ENCODE measurements at regions not wholly inside any gene's neighbourhood (a gene's known extent, or its start where the extent isn't known, plus 50 kb on each side); places are given as distances from the start of the nearest gene placed in this dataset.
"Not testable (repeated sequence)": the region's sequence is repeated elsewhere in the genome, so short reads cannot be mapped to it uniquely, and the experiment has no call there.

- Histone ChIP-seq H3K9me3 (peaks cover 0 to 7% of the 10 kb centered on the region in 2 donors), H3K27me3 (no peaks in the 10 kb centered on the region), H3K36me3 (no peaks in the 10 kb centered on the region), H3K4me1 (no peaks in the 10 kb centered on the region), H3K4me3 (no peak overlapping the region), H3K27ac (no peak overlapping the region)
- no peak for TF ChIP-seq POLR2A (IDR thresholded peaks at IDR 0.05)
- TF ChIP-seq POLR2AphosphoS5 (IDR thresholded peaks at IDR 0.05), result no peak
- TF ChIP-seq CTCF (IDR thresholded peaks at IDR 0.05), result no peak
- intact Hi-C loops (cut with DNase I; ENCODE audit: low total_unique reads), result no loop called here
- no peak for DNase-seq (ENCODE audit: low spot score in 2 of 2)
Observed at GRCh38 chr3:76307556-76307955, 522.2 kb upstream of the ZNF717 start.

GRCh38 chr3:76308541-76308940 lies 523.2 kb upstream of the ZNF717 start:
- TF ChIP-seq CTCF (IDR thresholded peaks at IDR 0.05), result no peak
- no peak for TF ChIP-seq POLR2AphosphoS5 (IDR thresholded peaks at IDR 0.05)
- no peak for TF ChIP-seq POLR2A (IDR thresholded peaks at IDR 0.05)
- Histone ChIP-seq H3K4me3 (no peak overlapping the region), H3K4me1 (no peaks in the 10 kb centered on the region), H3K27ac (no peak overlapping the region), H3K9me3 (peaks cover 0 to 7% of the 10 kb centered on the region in 2 donors), H3K27me3 (no peaks in the 10 kb centered on the region), H3K36me3 (no peaks in the 10 kb centered on the region)
- no peak for DNase-seq (ENCODE audit: low spot score in 2 of 2)
- intact Hi-C loops (cut with DNase I; ENCODE audit: low total_unique reads), result no loop called here

GRCh38 chr3:76310089-76310488 lies 524.7 kb upstream of the ZNF717 start:
- no peaks in the 10 kb centered on the region for H3K4me1 ChIP-seq
- H3K27ac ChIP-seq, result no peak overlapping the region
- no peaks in the 10 kb centered on the region for H3K27me3 ChIP-seq
- no peaks in the 10 kb centered on the region for H3K36me3 ChIP-seq
- H3K4me3 ChIP-seq, result no peak overlapping the region
- no peak for DNase-seq (ENCODE audit: low spot score in 2 of 2)
- intact Hi-C loops (cut with DNase I; ENCODE audit: low total_unique reads), result no loop called here
- TF ChIP-seq POLR2A (IDR thresholded peaks at IDR 0.05), result no peak
- no peak for TF ChIP-seq POLR2AphosphoS5 (IDR thresholded peaks at IDR 0.05)
- no peak for TF ChIP-seq CTCF (IDR thresholded peaks at IDR 0.05)
- H3K9me3 ChIP-seq, result peaks cover 0 to 7% of the 10 kb centered on the region in 2 donors

GRCh38 chr3:76310667-76311066 lies 525.3 kb upstream of the ZNF717 start:
- peak overlapping the region in 1 of 2 donors; percentile 25 for H3K27ac ChIP-seq
- H3K36me3 ChIP-seq, result no peaks in the 10 kb centered on the region
- no peak for DNase-seq (ENCODE audit: low spot score in 2 of 2)
- no peaks in the 10 kb centered on the region for H3K4me1 ChIP-seq
- intact Hi-C loops (cut with DNase I; ENCODE audit: low total_unique reads), result no loop called here
- H3K4me3 ChIP-seq, result peak overlapping the region in 1 of 3 donors; percentile 25
- H3K9me3 ChIP-seq, result peaks cover 0 to 7% of the 10 kb centered on the region in 2 donors
- H3K27me3 ChIP-seq, result no peaks in the 10 kb centered on the region
- TF ChIP-seq POLR2A (IDR thresholded peaks at IDR 0.05) (no peak), CTCF (IDR thresholded peaks at IDR 0.05) (no peak), POLR2AphosphoS5 (IDR thresholded peaks at IDR 0.05) (no peak)

GRCh38 chr3:76311941-76312340 lies 526.6 kb upstream of the ZNF717 start:
- Histone ChIP-seq H3K27me3 (no peaks in the 10 kb centered on the region), H3K9me3 (peaks cover 0 to 12% of the 10 kb centered on the region in 2 donors), H3K4me3 (peak overlapping the region in 1 of 3 donors; percentile 25), H3K27ac (no peak overlapping the region), H3K4me1 (no peaks in the 10 kb centered on the region), H3K36me3 (no peaks in the 10 kb centered on the region)
- DNase-seq (ENCODE audit: low spot score in 2 of 2), result no peak
- intact Hi-C loops (cut with DNase I; ENCODE audit: low total_unique reads), result no loop called here
- TF ChIP-seq CTCF (IDR thresholded peaks at IDR 0.05) (no peak), POLR2A (IDR thresholded peaks at IDR 0.05) (no peak), POLR2AphosphoS5 (IDR thresholded peaks at IDR 0.05) (no peak)

GRCh38 chr3:76315906-76316305 lies 530.6 kb upstream of the ZNF717 start:
- DNase-seq (ENCODE audit: low spot score in 2 of 2); H3K27me3 ChIP-seq; H3K4me1 ChIP-seq; intact Hi-C loops (cut with DNase I; ENCODE audit: low total_unique reads); H3K27ac ChIP-seq; H3K9me3 ChIP-seq; H3K4me3 ChIP-seq; H3K36me3 ChIP-seq: not testable (repeated sequence)

Data from breast epithelium (tissue), 4 donors.